Right lobe of liver (tissue), 4 donors: ENCODE measurements at regions not wholly inside any gene's neighbourhood (a gene's known extent, or its start where the extent isn't known, plus 50 kb on each side); places are given as distances from the start of the nearest gene placed in this dataset.

Source experiments
- CTCF ChIP-seq, 4 donors: fragments of 200-600 bp in 3 of 4; fragments of 450-650 bp in 1 of 4; IDR thresholded peaks; one replicate each; pipeline versions ENCODE4 v1.5.1 to v1.8.0; 2016 to 2022; ENCODE audit warnings: antibody characterized with exemption in 4 of 4, mild to moderate bottlenecking in 2 of 4
- POLR2A ChIP-seq: fragments of 450-650 bp; IDR thresholded peaks from one replicate; pipeline ENCODE4 v1.6.1; 2017; ENCODE audit warnings: antibody characterized with exemption, mild to moderate bottlenecking
- donor health status: DM: no; HTN: no; CAD: no.
- donor health status: DM: no; HTN: no; CAD: no.
- donor health status: DM: no; HTN: yes; CAD: no.

- TF ChIP-seq CTCF (IDR thresholded peaks at IDR 0.05) (no peak), POLR2A (no peak)
These were observed 1517.5 kb downstream of the RPIA start for GRCh38 chr2:90209009-90209408.
